A673 (cell line): ENCODE measurements at regions not wholly inside any gene's neighbourhood (a gene's known extent, or its start where the extent isn't known, plus 50 kb on each side); places are given as distances from the start of the nearest gene placed in this dataset.

Experiments
- BruUV-seq: library from RNA; stranded (reverse); fragments of 400-500 nt; replicated peaks from 2 replicates; lab custom pipeline; 2021; lab: Mats Ljungman, UMichigan
- CTCF ChIA-PET: fragments of 300-600 bp; sonication (Branson Sonifier 250); formaldehyde crosslinking; loops from one replicate; lab custom pipeline; 2022; ENCODE audit warnings: antibody characterized with exemption; lab: Charles Lee
- POLR2A ChIA-PET: fragments of 300-600 bp; sonication (Branson Sonifier 250); formaldehyde crosslinking; loops from one replicate; lab custom pipeline; 2022; ENCODE audit warnings: antibody characterized with exemption; ENCODE audit not compliant: low non-redundant PET; lab: Charles Lee
- DNase-seq: peaks from one replicate; pipeline ENCODE4 v3.0.0-alpha.2; 2015; ENCODE audit warnings: low spot score
- H3K27ac ChIP-seq: fragments of 200-600 bp; sonication (generic); 2 replicates; pipeline ENCODE4 v1.5.1; 2016; ENCODE audit warnings: mixed run types, low read depth, mild to moderate bottlenecking, mixed read lengths, antibody characterized with exemption, low read length; ENCODE audit not compliant: poor library complexity, severe bottlenecking
- H3K27me3 ChIP-seq: fragments of 200-600 bp; sonication (generic); replicated peaks from 2 replicates; pipeline ENCODE4 v1.6.1; 2017; ENCODE audit warnings: mixed run types, low read depth, mild to moderate bottlenecking, mixed read lengths, antibody characterized with exemption, low read length; ENCODE audit not compliant: insufficient read depth, poor library complexity
- H3K36me3 ChIP-seq: fragments of 200-600 bp; sonication (generic); 2 replicates; pipeline ENCODE4 v1.6.1; 2016; ENCODE audit warnings: mixed run types, mild to moderate bottlenecking, mixed read lengths, antibody characterized with exemption, low read length; ENCODE audit not compliant: insufficient read depth, poor library complexity, severe bottlenecking
- H3K4me1 ChIP-seq: fragments of 200-600 bp; sonication (generic); 2 replicates; pipeline ENCODE4 v1.6.1; 2017; ENCODE audit warnings: mixed run types, mild to moderate bottlenecking, mixed read lengths, antibody characterized with exemption, low read length; ENCODE audit not compliant: insufficient read depth, poor library complexity, severe bottlenecking
- H3K4me3 ChIP-seq: fragments of 200-600 bp; sonication (generic); 2 replicates; pipeline ENCODE4 v1.5.1; 2016; ENCODE audit warnings: low read depth, mixed run types, mild to moderate bottlenecking, mixed read lengths, low read length; ENCODE audit not compliant: poor library complexity, severe bottlenecking
- H3K9me3 ChIP-seq: fragments of 200-600 bp; sonication (generic); 2 replicates; pipeline ENCODE4 v1.6.1; 2016; ENCODE audit warnings: mixed run types, low read depth, mild to moderate bottlenecking, mixed read lengths, antibody characterized with exemption, low read length; ENCODE audit not compliant: poor library complexity, severe bottlenecking
- CTCF ChIP-seq: fragments of 300-800, 200-600 bp; sonication (generic); conservative IDR thresholded peaks from 2 replicates; pipeline ENCODE4 v1.5.1; 2017; ENCODE audit warnings: low read depth, mild to moderate bottlenecking, antibody characterized with exemption, low read length, moderate library complexity, mixed read lengths
- EZH2 ChIP-seq: fragments of 200-600 bp; sonication (generic); IDR thresholded peaks from 2 replicates; pipeline ENCODE4 v1.6.1; 2017; ENCODE audit warnings: borderline replicate concordance, low read depth, mild to moderate bottlenecking, mixed read lengths, antibody characterized with exemption, low read length; ENCODE audit not compliant: poor library complexity, severe bottlenecking
- intact Hi-C: fragments of 100-400 bp; cut with micrococcal nuclease; formaldehyde crosslinking; loops from one replicate; pipeline ENCODE4 v1.10.0; 2022; ENCODE audit not compliant: unreplicated experiment

GRCh38 chr5:52328220-52328806 lies 459.4 kb upstream of the ITGA1 start:
- POLR2A ChIA-PET = no interaction called here
- no peak for DNase-seq
- CTCF ChIA-PET = no interaction called here
- H3K4me3 ChIP-seq = no peak overlapping the region
- TF ChIP-seq CTCF = no peak
- H3K9me3 ChIP-seq = no peaks in the 10 kb centered on the region
- no peaks in the 10 kb centered on the region for H3K36me3 ChIP-seq
- no peaks in the 10 kb centered on the region for H3K27me3 ChIP-seq
- no peak overlapping the region for H3K27ac ChIP-seq
- H3K4me1 ChIP-seq = no peaks in the 10 kb centered on the region
- intact Hi-C loops = no loop called here
- no TSS peak for BruUV-seq

- intact Hi-C loops = no loop called here
- no peak overlapping the region for H3K4me3 ChIP-seq
- no peaks in the 10 kb centered on the region for H3K9me3 ChIP-seq
- H3K27me3 ChIP-seq = no peaks in the 10 kb centered on the region
- H3K27ac ChIP-seq = no peak overlapping the region
- BruUV-seq = no TSS peak
- no peaks in the 10 kb centered on the region for H3K4me1 ChIP-seq
- ChIA-PET POLR2A (no interaction called here), CTCF (no interaction called here)
- H3K36me3 ChIP-seq = no peaks in the 10 kb centered on the region
- no peak for TF ChIP-seq EZH2
- TF ChIP-seq CTCF = no peak
- DNase-seq = no peak
These were observed 456.0 kb upstream of the ITGA1 start for GRCh38 chr5:52331725-52332124.

GRCh38 chr5:52334367-52334766 lies 453.3 kb upstream of the ITGA1 start:
- peak overlapping the region; percentile 27 for H3K27ac ChIP-seq
- no peaks in the 10 kb centered on the region for H3K36me3 ChIP-seq
- DNase-seq = peak; percentile 31
- TF ChIP-seq CTCF (no peak), EZH2 (no peak)
- ChIA-PET CTCF (no interaction called here), POLR2A (no interaction called here)
- H3K4me3 ChIP-seq = no peak overlapping the region
- H3K27me3 ChIP-seq = no peaks in the 10 kb centered on the region
- intact Hi-C loops = no loop called here
- H3K4me1 ChIP-seq = no peaks in the 10 kb centered on the region
- no peaks in the 10 kb centered on the region for H3K9me3 ChIP-seq
- no TSS peak for BruUV-seq
